PC-3 (cell line): ENCODE measurements at regions not wholly inside any gene's neighbourhood (a gene's known extent, or its start where the extent isn't known, plus 50 kb on each side); places are given as distances from the start of the nearest gene placed in this dataset.

ENCODE experiments used
- EZH2phosphoT487 ChIP-seq: fragments of 300-600 bp; sonication (generic); IDR thresholded peaks from 2 replicates; pipeline ENCODE4 v1.6.1; 2018; ENCODE audit warnings: mild to moderate bottlenecking, antibody characterized with exemption, low read length, borderline replicate concordance
- TF ChIP-seq, protein P1 (sequence below): fragments of 300-600 bp; sonication (generic); conservative IDR thresholded peaks from 2 replicates; pipeline ENCODE4 v1.5.1; 2017; ENCODE audit warnings: antibody characterized with exemption, low read depth, mild to moderate bottlenecking, low read length

- TF ChIP-seq, protein P1, sequence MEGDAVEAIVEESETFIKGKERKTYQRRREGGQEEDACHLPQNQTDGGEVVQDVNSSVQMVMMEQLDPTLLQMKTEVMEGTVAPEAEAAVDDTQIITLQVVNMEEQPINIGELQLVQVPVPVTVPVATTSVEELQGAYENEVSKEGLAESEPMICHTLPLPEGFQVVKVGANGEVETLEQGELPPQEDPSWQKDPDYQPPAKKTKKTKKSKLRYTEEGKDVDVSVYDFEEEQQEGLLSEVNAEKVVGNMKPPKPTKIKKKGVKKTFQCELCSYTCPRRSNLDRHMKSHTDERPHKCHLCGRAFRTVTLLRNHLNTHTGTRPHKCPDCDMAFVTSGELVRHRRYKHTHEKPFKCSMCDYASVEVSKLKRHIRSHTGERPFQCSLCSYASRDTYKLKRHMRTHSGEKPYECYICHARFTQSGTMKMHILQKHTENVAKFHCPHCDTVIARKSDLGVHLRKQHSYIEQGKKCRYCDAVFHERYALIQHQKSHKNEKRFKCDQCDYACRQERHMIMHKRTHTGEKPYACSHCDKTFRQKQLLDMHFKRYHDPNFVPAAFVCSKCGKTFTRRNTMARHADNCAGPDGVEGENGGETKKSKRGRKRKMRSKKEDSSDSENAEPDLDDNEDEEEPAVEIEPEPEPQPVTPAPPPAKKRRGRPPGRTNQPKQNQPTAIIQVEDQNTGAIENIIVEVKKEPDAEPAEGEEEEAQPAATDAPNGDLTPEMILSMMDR = no peak
- no peak for TF ChIP-seq EZH2phosphoT487
Observed at GRCh38 chr11:59008947-59009346, 69.7 kb downstream of the GLYATL1 start.
